Epidermal melanocyte (primary cell): ENCODE measurements at regions not wholly inside any gene's neighbourhood (a gene's known extent, or its start where the extent isn't known, plus 50 kb on each side); places are given as distances from the start of the nearest gene placed in this dataset.

ENCODE experiments used
- DNase-seq: peaks from one replicate; pipeline ENCODE4 v3.0.0; 2011; ENCODE audit warnings: low spot score; ENCODE audit not compliant: insufficient read length

- DNase-seq: no peak
Observed at GRCh38 chr10:31143331-31143935, 111.8 kb upstream of the ZNF438 start.

GRCh38 chr10:31145986-31146385 lies 114.3 kb upstream of the ZNF438 start:
- DNase-seq: no peak

- DNase-seq: no peak
Observed at GRCh38 chr10:31146491-31147209, 115.0 kb upstream of the ZNF438 start.

GRCh38 chr10:31147210-31147608 lies 115.5 kb upstream of the ZNF438 start:
- DNase-seq: no peak

DNA sequence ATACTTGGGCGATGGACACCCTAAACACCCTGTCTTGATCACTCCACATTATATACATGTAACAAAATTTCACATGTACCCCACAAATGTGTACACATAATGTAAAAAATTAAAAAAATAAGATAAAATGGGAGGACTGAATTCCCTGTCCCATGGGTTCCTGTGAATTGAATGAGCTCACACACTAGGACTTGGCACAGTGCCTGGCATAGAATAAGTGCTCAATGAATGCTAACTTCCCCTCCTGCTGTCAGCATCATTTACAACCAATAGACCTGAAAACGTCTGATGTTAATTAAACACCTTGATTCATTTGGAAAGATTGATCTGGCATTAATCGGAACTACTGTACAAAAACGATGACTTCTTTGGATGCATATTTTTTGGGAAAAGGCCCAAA lies 117.3 kb upstream of the ZNF438 start:
- DNase-seq: no peak

DNA sequence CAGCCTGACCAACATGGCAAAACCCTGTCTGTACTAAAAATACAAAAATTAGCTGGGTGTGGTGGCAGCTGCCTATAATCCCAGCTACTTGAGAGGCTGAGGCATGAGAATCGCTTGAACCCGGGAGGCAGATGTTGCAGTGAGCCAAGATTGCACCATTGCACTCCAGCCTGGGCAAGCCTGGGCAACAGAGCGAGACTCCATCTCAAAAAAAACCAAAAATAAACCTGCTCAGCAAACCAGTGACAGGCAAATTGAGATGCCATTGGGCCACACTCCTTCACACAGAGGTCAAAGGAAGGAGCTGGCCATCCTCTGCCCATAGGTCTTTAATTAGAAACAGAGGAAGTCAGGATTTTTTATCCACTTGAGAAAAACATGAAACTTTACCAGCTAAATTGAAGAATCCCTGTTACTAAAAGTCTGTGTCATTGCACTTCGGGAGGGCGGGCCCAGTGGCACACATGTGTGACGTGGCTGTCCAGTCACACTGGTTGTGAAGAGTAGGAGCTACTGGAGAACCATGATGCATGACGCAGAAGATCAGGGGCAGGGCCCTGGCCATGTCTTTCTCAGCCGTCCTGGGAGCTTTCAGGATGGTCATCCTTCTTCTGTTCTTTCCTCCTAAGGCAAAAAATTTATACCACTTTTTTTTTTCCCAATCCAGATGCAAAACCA lies 118.3 kb upstream of the ZNF438 start:
- DNase-seq: no peak

GRCh38 chr10:31151301-31151700 lies 119.6 kb upstream of the ZNF438 start:
- DNase-seq: no peak

GRCh38 chr10:31152421-31153135 lies 120.9 kb upstream of the ZNF438 start:
- no peak for DNase-seq

DNA sequence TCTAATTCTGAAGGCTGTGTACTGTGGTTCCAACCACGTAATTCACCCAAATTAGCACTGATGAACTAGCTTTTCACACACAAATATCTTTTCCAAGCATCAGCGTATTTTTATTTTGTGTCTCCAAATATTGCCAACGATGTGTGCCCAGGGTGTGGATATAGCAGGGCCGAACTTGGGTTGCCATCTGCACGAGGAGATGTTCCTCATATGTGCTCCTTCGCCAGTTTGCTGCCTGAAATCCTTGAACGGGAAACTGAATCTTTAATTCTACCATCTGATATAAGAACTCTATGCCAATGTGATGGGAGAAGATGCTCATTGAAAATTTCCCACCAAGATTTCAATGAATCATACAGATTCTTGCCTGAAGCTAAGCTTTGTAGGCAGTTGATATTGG lies 121.5 kb upstream of the ZNF438 start:
- no peak for DNase-seq

DNA sequence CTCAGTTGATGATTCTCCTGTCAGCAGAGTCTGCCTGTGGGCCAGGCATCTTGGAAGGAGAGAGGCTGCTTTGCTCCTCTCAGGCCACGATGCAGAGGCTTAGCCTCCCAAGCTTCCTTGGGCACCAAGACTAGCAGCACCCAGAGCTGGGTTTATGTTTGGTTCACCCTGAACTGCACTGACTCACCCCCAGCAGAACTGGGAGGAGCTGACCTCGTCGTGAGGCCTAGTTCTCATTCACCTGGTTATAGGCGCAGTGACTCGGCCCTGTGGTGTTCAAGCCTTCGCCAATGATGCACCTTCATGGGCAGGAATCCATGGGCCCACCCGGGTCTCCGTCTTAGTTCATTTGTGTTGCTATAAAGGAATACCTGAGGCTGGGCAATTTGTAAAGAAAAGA lies 122.0 kb upstream of the ZNF438 start:
- DNase-seq: no peak

- no peak for DNase-seq
Observed at GRCh38 chr10:31154996-31155395, 123.3 kb upstream of the ZNF438 start.

- no peak for DNase-seq
Observed at GRCh38 chr10:31157123-31158010, 125.7 kb upstream of the ZNF438 start.

DNA sequence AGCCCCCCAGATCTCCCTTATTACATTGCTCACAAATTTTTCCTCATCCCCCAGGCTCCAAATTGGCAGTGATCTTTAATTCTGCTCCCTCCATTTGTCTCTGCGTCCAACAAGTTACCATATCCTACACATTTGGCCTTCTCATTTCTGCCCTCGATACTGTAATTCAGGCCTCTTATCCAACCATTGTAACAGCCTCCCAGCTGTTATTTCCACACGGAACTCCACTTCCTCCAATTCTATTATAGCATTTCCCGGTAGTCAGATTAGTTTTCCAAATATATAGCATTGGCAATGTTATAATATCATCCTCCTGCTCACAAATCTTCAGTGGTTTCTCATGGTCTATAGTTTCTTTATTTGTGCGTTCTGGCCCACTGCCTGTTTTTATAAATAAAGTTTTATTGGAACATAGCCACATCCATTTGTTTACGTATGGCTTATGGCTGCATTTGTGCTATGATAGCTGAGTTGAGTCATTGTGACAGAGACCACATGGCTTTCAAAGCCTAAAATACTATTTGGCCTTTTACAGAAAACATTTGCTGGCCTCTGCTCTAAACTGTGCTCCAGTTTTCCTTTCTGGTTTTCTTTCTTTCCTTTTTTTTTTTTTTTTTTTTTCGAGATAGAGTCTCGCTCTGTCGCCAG lies 126.5 kb upstream of the ZNF438 start:
- no peak for DNase-seq

DNA sequence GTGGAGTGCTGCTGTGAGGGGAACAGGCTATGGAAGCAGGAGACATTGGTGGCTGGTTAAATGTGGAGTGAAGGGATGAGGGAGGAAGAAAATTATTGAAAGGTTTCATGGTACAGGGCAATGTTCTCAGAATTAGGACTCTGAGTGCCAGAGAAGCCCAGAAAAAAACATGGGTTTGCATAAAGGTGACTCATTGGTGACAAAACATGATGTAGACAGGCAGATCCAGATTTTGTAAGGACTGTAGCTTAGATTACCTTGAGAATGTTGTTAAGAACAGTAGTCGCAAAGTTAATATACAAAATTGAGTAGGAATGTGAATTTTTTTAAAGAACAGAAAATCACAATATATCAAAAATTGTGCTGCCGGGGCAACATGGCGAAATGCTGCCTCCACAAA lies 134.9 kb upstream of the ZNF438 start:
- no peak for DNase-seq

DNA sequence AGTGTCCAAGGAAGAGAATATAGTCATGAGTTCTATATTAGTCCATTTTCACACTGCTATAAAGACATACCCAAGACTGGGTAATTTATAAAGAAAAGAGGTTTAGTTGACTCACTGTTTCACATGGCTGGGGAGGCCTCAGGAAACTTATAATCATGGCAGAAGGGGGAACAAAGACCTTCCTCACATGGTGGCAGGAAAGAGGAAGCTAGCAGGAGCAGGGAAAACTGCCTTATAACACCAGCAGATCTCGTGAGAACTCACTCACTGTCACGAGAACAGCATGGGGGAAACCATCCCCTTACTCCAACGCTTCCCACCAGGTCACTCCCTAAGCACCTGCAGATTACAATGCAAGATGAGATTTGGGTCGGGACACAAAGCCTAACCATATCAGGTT lies 139.0 kb upstream of the ZNF438 start:
- no peak for DNase-seq

- DNase-seq: no peak
Observed at GRCh38 chr10:31171402-31172083, 139.9 kb upstream of the ZNF438 start.

GRCh38 chr10:31172925-31173324 lies 141.3 kb upstream of the ZNF438 start:
- DNase-seq: no peak

DNA sequence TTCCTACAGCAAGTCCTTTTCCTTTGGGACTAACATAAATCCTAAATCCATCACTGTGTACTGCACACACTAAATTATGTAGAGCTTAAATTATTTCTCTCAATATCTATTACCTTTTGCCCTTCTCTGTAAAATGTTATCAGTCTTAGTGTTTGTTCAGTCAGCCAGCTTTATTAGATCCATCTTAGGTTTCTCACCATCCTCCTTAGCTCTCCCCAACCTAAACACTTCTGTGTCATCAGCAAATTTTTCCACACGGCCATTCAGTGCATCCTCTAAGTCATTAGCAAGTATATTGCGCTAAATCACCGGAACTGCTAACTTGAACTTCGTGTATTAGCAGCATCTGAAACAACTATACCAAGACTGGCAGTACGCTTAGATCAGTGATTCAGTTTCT lies 142.1 kb upstream of the ZNF438 start:
- DNase-seq: no peak

GRCh38 chr10:31179091-31179680 lies 139.8 kb upstream of the ZEB1 start:
- no peak for DNase-seq
